IPS-18a (cell line): ENCODE measurements at regions not wholly inside any gene's neighbourhood (a gene's known extent, or its start where the extent isn't known, plus 50 kb on each side); places are given as distances from the start of the nearest gene placed in this dataset.

Experiments
- H3K27ac ChIP-seq: one replicate; pipeline ENCODE4 v1.5.1; 2013; ENCODE audit warnings: low read length
- H3K27me3 ChIP-seq: one replicate; pipeline ENCODE4 v1.6.1; 2013; ENCODE audit warnings: mild to moderate bottlenecking, low read length; ENCODE audit not compliant: control insufficient read depth, insufficient read depth
- H3K36me3 ChIP-seq: one replicate; pipeline ENCODE4 v1.6.1; 2013; ENCODE audit warnings: low read depth, low read length; ENCODE audit not compliant: control insufficient read depth
- H3K4me1 ChIP-seq: one replicate; pipeline ENCODE4 v1.6.1; 2013; ENCODE audit warnings: low read depth, low read length; ENCODE audit not compliant: control insufficient read depth
- H3K4me3 ChIP-seq: one replicate; pipeline ENCODE4 v1.5.1; 2013; ENCODE audit warnings: low read length
- H3K9ac ChIP-seq: one replicate; pipeline ENCODE4 v1.6.1; 2013; ENCODE audit warnings: mild to moderate bottlenecking, low read length, moderate library complexity
- H3K9me3 ChIP-seq: one replicate; pipeline ENCODE4 v1.6.1; 2013; ENCODE audit warnings: low read depth, low read length; ENCODE audit not compliant: control insufficient read depth

GRCh38 chr2:39541011-39541930 is 104.2 kb upstream of the MAP4K3 start:
- no peaks in the 10 kb centered on the region for H3K36me3 ChIP-seq

GRCh38 chr2:39542523-39542922 is 105.4 kb upstream of the MAP4K3 start:
- no peaks in the 10 kb centered on the region for H3K36me3 ChIP-seq
- no peak overlapping the region for H3K4me3 ChIP-seq
- no peak overlapping the region for H3K9ac ChIP-seq
- no peaks in the 10 kb centered on the region for H3K27me3 ChIP-seq
- H3K9me3 ChIP-seq, result no peaks in the 10 kb centered on the region
- H3K27ac ChIP-seq, result no peak overlapping the region
- H3K4me1 ChIP-seq, result no peaks in the 10 kb centered on the region

More at GRCh38 chr2:39541011-39541930, 104.2 kb upstream of the MAP4K3 start:
- no peaks in the 10 kb centered on the region for H3K9me3 ChIP-seq
- H3K4me1 ChIP-seq, result no peaks in the 10 kb centered on the region
- H3K9ac ChIP-seq, result no peak overlapping the region
- H3K27ac ChIP-seq, result no peak overlapping the region
- H3K4me3 ChIP-seq, result no peak overlapping the region
- H3K27me3 ChIP-seq, result no peaks in the 10 kb centered on the region

- no peaks in the 10 kb centered on the region for H3K36me3 ChIP-seq
- H3K27ac ChIP-seq, result no peak overlapping the region
- H3K27me3 ChIP-seq, result no peaks in the 10 kb centered on the region
- H3K4me1 ChIP-seq, result no peaks in the 10 kb centered on the region
- no peak overlapping the region for H3K9ac ChIP-seq
- no peak overlapping the region for H3K4me3 ChIP-seq
- H3K9me3 ChIP-seq, result no peaks in the 10 kb centered on the region
Observed at GRCh38 chr2:39545957-39546356, 108.9 kb upstream of the MAP4K3 start.

GRCh38 chr2:39546409-39546808 is 109.3 kb upstream of the MAP4K3 start:
- no peak overlapping the region for H3K27ac ChIP-seq
- H3K9me3 ChIP-seq, result no peaks in the 10 kb centered on the region
- H3K27me3 ChIP-seq, result no peaks in the 10 kb centered on the region
- no peak overlapping the region for H3K4me3 ChIP-seq
- no peaks in the 10 kb centered on the region for H3K4me1 ChIP-seq
- H3K9ac ChIP-seq, result no peak overlapping the region
- H3K36me3 ChIP-seq, result no peaks in the 10 kb centered on the region

- Histone ChIP-seq H3K4me3 (no peak overlapping the region), H3K27me3 (no peaks in the 10 kb centered on the region), H3K27ac (no peak overlapping the region), H3K9ac (no peak overlapping the region), H3K36me3 (no peaks in the 10 kb centered on the region), H3K9me3 (no peaks in the 10 kb centered on the region), H3K4me1 (no peaks in the 10 kb centered on the region)
Observed at GRCh38 chr2:39546937-39547336, 109.9 kb upstream of the MAP4K3 start.

- no peaks in the 10 kb centered on the region for H3K36me3 ChIP-seq
- H3K4me3 ChIP-seq, result no peak overlapping the region
- H3K9ac ChIP-seq, result no peak overlapping the region
- H3K27me3 ChIP-seq, result no peaks in the 10 kb centered on the region
- no peaks in the 10 kb centered on the region for H3K4me1 ChIP-seq
- no peak overlapping the region for H3K27ac ChIP-seq
- no peaks in the 10 kb centered on the region for H3K9me3 ChIP-seq
Observed at GRCh38 chr2:39547811-39548719, 111.0 kb upstream of the MAP4K3 start.

GRCh38 chr2:39549000-39549399 is 111.9 kb upstream of the MAP4K3 start:
- H3K9me3 ChIP-seq, result no peaks in the 10 kb centered on the region
- H3K4me1 ChIP-seq, result no peaks in the 10 kb centered on the region
- no peak overlapping the region for H3K9ac ChIP-seq
- H3K4me3 ChIP-seq, result no peak overlapping the region
- H3K27ac ChIP-seq, result no peak overlapping the region
- H3K36me3 ChIP-seq, result no peaks in the 10 kb centered on the region
- no peaks in the 10 kb centered on the region for H3K27me3 ChIP-seq

GRCh38 chr2:39549718-39550464 is 112.8 kb upstream of the MAP4K3 start:
- no peak overlapping the region for H3K9ac ChIP-seq
- no peak overlapping the region for H3K4me3 ChIP-seq
- H3K4me1 ChIP-seq, result no peaks in the 10 kb centered on the region
- H3K9me3 ChIP-seq, result no peaks in the 10 kb centered on the region
- no peaks in the 10 kb centered on the region for H3K27me3 ChIP-seq
- no peak overlapping the region for H3K27ac ChIP-seq
- H3K36me3 ChIP-seq, result no peaks in the 10 kb centered on the region

GRCh38 chr2:39550701-39551285 is 113.7 kb upstream of the MAP4K3 start:
- Histone ChIP-seq H3K4me1 (no peaks in the 10 kb centered on the region), H3K4me3 (no peak overlapping the region), H3K27me3 (no peaks in the 10 kb centered on the region), H3K27ac (no peak overlapping the region), H3K36me3 (no peaks in the 10 kb centered on the region), H3K9me3 (no peaks in the 10 kb centered on the region), H3K9ac (no peak overlapping the region)

- H3K9ac ChIP-seq, result no peak overlapping the region
- H3K27me3 ChIP-seq, result no peaks in the 10 kb centered on the region
- no peaks in the 10 kb centered on the region for H3K36me3 ChIP-seq
- no peaks in the 10 kb centered on the region for H3K9me3 ChIP-seq
- H3K27ac ChIP-seq, result no peak overlapping the region
- H3K4me3 ChIP-seq, result no peak overlapping the region
- no peaks in the 10 kb centered on the region for H3K4me1 ChIP-seq
Observed at GRCh38 chr2:39558906-39559305, 106.8 kb upstream of the TMEM178A start.

GRCh38 chr2:39563572-39563971 is 102.1 kb upstream of the TMEM178A start:
- Histone ChIP-seq H3K9ac (no peak overlapping the region), H3K9me3 (no peaks in the 10 kb centered on the region)

More at GRCh38 chr2:39563572-39563971, 102.1 kb upstream of the TMEM178A start:
- H3K27me3 ChIP-seq, result no peaks in the 10 kb centered on the region
- H3K4me1 ChIP-seq, result no peaks in the 10 kb centered on the region
- no peak overlapping the region for H3K27ac ChIP-seq
- H3K4me3 ChIP-seq, result no peak overlapping the region
- H3K36me3 ChIP-seq, result no peaks in the 10 kb centered on the region
